B cell (primary cell): ENCODE measurements at regions not wholly inside any gene's neighbourhood (a gene's known extent, or its start where the extent isn't known, plus 50 kb on each side); places are given as distances from the start of the nearest gene placed in this dataset.

Experiments used
- ATAC-seq: fragments of 200-7000 bp; cut with Tn5 transposase; one replicate; pipeline ENCODE4 v1.10.0; 2021; ENCODE audit warnings: low read depth, mild to moderate bottlenecking, moderate number of reproducible peaks, moderate library complexity
- CTCF ChIA-PET: fragments of 350-600 bp; sonication (Branson Sonifier 250); formaldehyde crosslinking; loops from one replicate; lab custom pipeline; 2021; ENCODE audit warnings: antibody characterized with exemption, inconsistent platforms; lab: Charles Lee
- POLR2A ChIA-PET: fragments of 350-600 bp; sonication (Branson Sonifier 250); formaldehyde crosslinking; loops from one replicate; lab custom pipeline; 2021; ENCODE audit warnings: antibody characterized with exemption; lab: Charles Lee
- DNase-seq: peaks from one replicate; pipeline ENCODE4 v3.0.0; 2013
- H2AFZ ChIP-seq: 2 replicates; pipeline ENCODE4 v1.6.1; 2012; ENCODE audit warnings: mild to moderate bottlenecking, low read depth, low read length; ENCODE audit not compliant: insufficient read depth, poor library complexity, severe bottlenecking
- H3K27ac ChIP-seq, 2 donors: 1 replicate in 1 of 2; 2 replicates in 1 of 2; pipeline ENCODE4 v1.5.1; 2012 to 2013; ENCODE audit warnings: low read length in 2 of 2, mild to moderate bottlenecking in 2 of 2, moderate library complexity in 1 of 2
- H3K27me3 ChIP-seq, 4 experiments: fragments of 200-600 bp in 1 of 4; sonication (generic) in 1 of 4; replicated peaks in 1 of 4; 1 replicate in 2 of 4; 2 replicates in 2 of 4; pipeline versions ENCODE4 v1.6.1 to v1.7.0; 2013 to 2016; ENCODE audit warnings: low read length in 3 of 4, mild to moderate bottlenecking in 2 of 4, mixed read lengths in 1 of 4, moderate library complexity in 1 of 4; ENCODE audit not compliant: insufficient read depth in 4 of 4, control insufficient read depth in 3 of 4; ENCODE audit errors: control extremely low read depth in 1 of 4
- H3K36me3 ChIP-seq, 2 experiments: replicated peaks in 1 of 2; 1 replicate in 1 of 2; 2 replicates in 1 of 2; pipeline versions ENCODE4 v1.6.1 to v1.7.1; 2013; ENCODE audit warnings: low read length in 1 of 2; ENCODE audit not compliant: insufficient read depth in 2 of 2, control insufficient read depth in 1 of 2; ENCODE audit errors: control extremely low read depth in 1 of 2, extremely low read depth in 1 of 2
- H3K4me1 ChIP-seq, 2 donors: fragments of 200-600 bp in 1 of 2; sonication (generic) in 1 of 2; 1 replicate in 1 of 2; 2 replicates in 1 of 2; pipeline versions ENCODE4 v1.5.1 to v1.6.1; 2013 to 2017; ENCODE audit warnings: low read length in 2 of 2; ENCODE audit not compliant: control insufficient read depth in 2 of 2, insufficient read depth in 2 of 2
- H3K4me2 ChIP-seq: replicated peaks from 2 replicates; pipeline ENCODE3; 2012; ENCODE audit warnings: mild to moderate bottlenecking, low read depth, low read length; ENCODE audit not compliant: poor library complexity, severe bottlenecking
- H3K4me3 ChIP-seq, 5 experiments: fragments of 200-600 bp in 1 of 5; sonication (generic) in 1 of 5; 1 replicate in 3 of 5; 2 replicates in 2 of 5; pipeline versions ENCODE4 v1.5.1 to v1.7.0; 2011 to 2016; ENCODE audit warnings: low read length in 4 of 5, mild to moderate bottlenecking in 4 of 5, low read depth in 2 of 5, control low read depth in 1 of 5, moderate library complexity in 1 of 5; ENCODE audit not compliant: insufficient read depth in 1 of 5; ENCODE audit errors: control extremely low read depth in 1 of 5, extremely low read depth in 1 of 5
- H3K79me2 ChIP-seq: fragments of 200-600 bp; sonication (generic); one replicate; pipeline ENCODE4 v1.6.0; 2016; ENCODE audit warnings: low read length; ENCODE audit not compliant: control insufficient read depth, insufficient read depth
- H3K9ac ChIP-seq: fragments of 200-600 bp; sonication (generic); 2 replicates; pipeline ENCODE4 v1.6.1; 2017; ENCODE audit warnings: mild to moderate bottlenecking, low read length, moderate library complexity
- H3K9me3 ChIP-seq, 3 donors: one replicate each; pipeline versions ENCODE4 v1.6.1 to v1.7.1; 2013; ENCODE audit warnings: low read length in 2 of 3; ENCODE audit not compliant: control insufficient read depth in 2 of 3, insufficient read depth in 1 of 3; ENCODE audit errors: control extremely low read depth in 1 of 3
- H4K20me1 ChIP-seq: 2 replicates; pipeline ENCODE4 v1.6.0; 2012; ENCODE audit warnings: mild to moderate bottlenecking, low read length; ENCODE audit not compliant: insufficient read depth, control insufficient read depth, poor library complexity, severe bottlenecking
- H3K27ac Mint-ChIP-seq: one replicate; pipeline ENCODE4 v1.8.0; 2021; ENCODE audit warnings: mixed read lengths
- H3K27me3 Mint-ChIP-seq: one replicate; pipeline ENCODE4 v1.8.0; 2021; ENCODE audit warnings: mixed read lengths
- H3K4me1 Mint-ChIP-seq: one replicate; pipeline ENCODE4 v1.8.0; 2021; ENCODE audit warnings: mixed read lengths
- H3K4me3 Mint-ChIP-seq: one replicate; pipeline ENCODE4 v1.8.0; 2021; ENCODE audit warnings: mixed read lengths
- H3K9me3 Mint-ChIP-seq: one replicate; pipeline ENCODE4 v1.8.0; 2022; ENCODE audit warnings: mixed read lengths; ENCODE audit not compliant: insufficient read depth
- CTCF ChIP-seq: fragments of 200-600 bp; IDR thresholded peaks from one replicate; pipeline ENCODE4 v1.8.0; 2022; ENCODE audit warnings: antibody characterized with exemption, mild to moderate bottlenecking
- EZH2 ChIP-seq: IDR thresholded peaks from 2 replicates; pipeline ENCODE4 v1.6.1; 2012; ENCODE audit warnings: borderline replicate concordance, low read depth, mild to moderate bottlenecking, moderate library complexity, low read length; ENCODE audit not compliant: insufficient read depth, poor library complexity, severe bottlenecking
- WGBS: methylation state at CpG from one replicate; pipeline ENCODE4 v1.1.5; 2013; ENCODE audit warnings: missing lambda C conversion rate; ENCODE audit not compliant: insufficient coverage; 5-methylcytosine and 5-hydroxymethylcytosine counted together
- intact Hi-C: fragments of 100-400 bp; cut with micrococcal nuclease; formaldehyde crosslinking; loops from one replicate; pipeline ENCODE4 v1.10.0; 2022

- H3K27me3 ChIP-seq = no peaks in the 10 kb centered on the region
- no peak overlapping the region for H3K4me3 Mint-ChIP-seq
- intact Hi-C loops = no loop called here
- H3K79me2 ChIP-seq = no peaks in the 10 kb centered on the region
- no peaks in the 10 kb centered on the region for H3K27me3 Mint-ChIP-seq
- H3K27ac Mint-ChIP-seq = peak overlapping the region; percentile 26
- no peaks in the 10 kb centered on the region for H4K20me1 ChIP-seq
- WGBS = 96% methylated on average over 5 of the region's 6 CpGs
- H3K9me3 ChIP-seq = no peaks in the 10 kb centered on the region
- H3K4me3 ChIP-seq = no peak overlapping the region
- H3K27ac ChIP-seq = no peak overlapping the region
- peaks cover 14 to 15% of the 10 kb centered on the region in 2 donors for H3K4me1 ChIP-seq
- no peak overlapping the region for H3K9ac ChIP-seq
- DNase-seq (no peak), ATAC-seq (no peak)
- no peak for TF ChIP-seq CTCF
- TF ChIP-seq EZH2 = no peak
- no peaks in the 10 kb centered on the region for H3K36me3 ChIP-seq
- no peak overlapping the region for H3K4me2 ChIP-seq
- H3K4me1 Mint-ChIP-seq = peaks cover 31% of the 10 kb centered on the region
- no peaks in the 10 kb centered on the region for H3K9me3 Mint-ChIP-seq
- POLR2A ChIA-PET = no interaction called here
- CTCF ChIA-PET = no interaction called here
- H2AFZ ChIP-seq = no peak overlapping the region
Observed at GRCh38 chr4:56182356-56182755, 204.9 kb downstream of the AASDH start.

GRCh38 chr4:56181140-56181953, 205.9 kb downstream of the AASDH start:
- Histone ChIP-seq H3K4me3 (no peak overlapping the region), H2AFZ (no peak overlapping the region), H3K4me1 (peaks cover 14 to 15% of the 10 kb centered on the region in 2 donors), H3K27ac (no peak overlapping the region), H4K20me1 (no peaks in the 10 kb centered on the region), H3K9me3 (peaks cover 0 to 2% (median 1%) of the 10 kb centered on the region in 3 donors), H3K9ac (no peak overlapping the region), H3K36me3 (no peaks in the 10 kb centered on the region), H3K4me2 (no peak overlapping the region), H3K79me2 (no peaks in the 10 kb centered on the region), H3K27me3 (no peaks in the 10 kb centered on the region)
- DNase-seq (no peak), ATAC-seq (no peak)
- intact Hi-C loops = no loop called here
- no peak for TF ChIP-seq CTCF
- TF ChIP-seq EZH2 = no peak
- 79% methylated on average over 4 of the region's 5 CpGs for WGBS
- peaks cover 5% of the 10 kb centered on the region for H3K9me3 Mint-ChIP-seq
- ChIA-PET CTCF (no interaction called here), POLR2A (no interaction called here)
- no peaks in the 10 kb centered on the region for H3K27me3 Mint-ChIP-seq
- peak overlapping the region; percentile 1 for H3K27ac Mint-ChIP-seq
- H3K4me3 Mint-ChIP-seq = no peak overlapping the region
- peaks cover 31% of the 10 kb centered on the region for H3K4me1 Mint-ChIP-seq
